ENCODE measurements at regions not wholly inside any gene's neighbourhood (a gene's known extent, or its start where the extent isn't known, plus 50 kb on each side); places are given as distances from the start of the nearest gene placed in this dataset.

DNA sequence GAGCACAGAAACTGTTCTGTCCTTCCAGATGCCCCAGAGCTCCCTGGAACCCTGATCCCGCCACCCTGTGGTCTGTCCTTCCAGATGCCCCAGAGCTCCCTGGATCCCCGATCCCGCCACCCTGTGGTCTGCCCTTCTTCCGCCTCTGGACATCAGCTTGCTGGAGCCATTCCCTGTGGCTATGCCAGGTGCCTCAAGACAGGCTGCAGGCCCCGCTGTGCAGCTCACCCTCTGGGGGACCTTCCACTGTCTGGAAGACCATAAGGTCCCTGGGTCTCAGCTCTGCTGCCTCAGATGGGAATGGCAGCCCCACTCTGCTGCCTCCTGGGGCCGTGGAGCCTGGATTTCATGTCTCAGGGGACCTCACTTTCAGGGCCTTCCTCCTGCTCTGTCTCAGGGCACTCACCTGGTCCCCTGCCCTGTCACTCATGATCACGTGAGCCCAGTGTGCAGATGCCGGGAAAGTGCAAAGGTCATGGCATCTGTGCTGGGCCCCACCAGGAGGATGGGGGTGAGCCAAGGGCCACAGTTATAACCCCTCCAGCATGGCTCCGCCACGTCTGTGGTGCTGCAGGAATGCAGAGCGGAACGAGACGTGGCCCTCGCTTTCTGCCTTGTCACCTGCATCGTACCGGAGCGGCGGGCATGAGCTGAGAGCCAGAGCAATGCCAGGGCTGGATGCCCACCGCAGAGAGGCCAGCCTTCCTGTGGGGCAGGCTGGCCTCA is 1520.7 kb downstream of the BRD1 start:
- H3K4me3 ChIP-seq (ENCODE audit: low read depth, low read length), result no peak overlapping the region
- no peak for DNase-seq (ENCODE audit: low read depth)
- TF ChIP-seq, protein P1, sequence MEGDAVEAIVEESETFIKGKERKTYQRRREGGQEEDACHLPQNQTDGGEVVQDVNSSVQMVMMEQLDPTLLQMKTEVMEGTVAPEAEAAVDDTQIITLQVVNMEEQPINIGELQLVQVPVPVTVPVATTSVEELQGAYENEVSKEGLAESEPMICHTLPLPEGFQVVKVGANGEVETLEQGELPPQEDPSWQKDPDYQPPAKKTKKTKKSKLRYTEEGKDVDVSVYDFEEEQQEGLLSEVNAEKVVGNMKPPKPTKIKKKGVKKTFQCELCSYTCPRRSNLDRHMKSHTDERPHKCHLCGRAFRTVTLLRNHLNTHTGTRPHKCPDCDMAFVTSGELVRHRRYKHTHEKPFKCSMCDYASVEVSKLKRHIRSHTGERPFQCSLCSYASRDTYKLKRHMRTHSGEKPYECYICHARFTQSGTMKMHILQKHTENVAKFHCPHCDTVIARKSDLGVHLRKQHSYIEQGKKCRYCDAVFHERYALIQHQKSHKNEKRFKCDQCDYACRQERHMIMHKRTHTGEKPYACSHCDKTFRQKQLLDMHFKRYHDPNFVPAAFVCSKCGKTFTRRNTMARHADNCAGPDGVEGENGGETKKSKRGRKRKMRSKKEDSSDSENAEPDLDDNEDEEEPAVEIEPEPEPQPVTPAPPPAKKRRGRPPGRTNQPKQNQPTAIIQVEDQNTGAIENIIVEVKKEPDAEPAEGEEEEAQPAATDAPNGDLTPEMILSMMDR (conservative IDR thresholded peaks at IDR 0.05; ENCODE audit: low read depth, low read length), result no peak

DNA sequence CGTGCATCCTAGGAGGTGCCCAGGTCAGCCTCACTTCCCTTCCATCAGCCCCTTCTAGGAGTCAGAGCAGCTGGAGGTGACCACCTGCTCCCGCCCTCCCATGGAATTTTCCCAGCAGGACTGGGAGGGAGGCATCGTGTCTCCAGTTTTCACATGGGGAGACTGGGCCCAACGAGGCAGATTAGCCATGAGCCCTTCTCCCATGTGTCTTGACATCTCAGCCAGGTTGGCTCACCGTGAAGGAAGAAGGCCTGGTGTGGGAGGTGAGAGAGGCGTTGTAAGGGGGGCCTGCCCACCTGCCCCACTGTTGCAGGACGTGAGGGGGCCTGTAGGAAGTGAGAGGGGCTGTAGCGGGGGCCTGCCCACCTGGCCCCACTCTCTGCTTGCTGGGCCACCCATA is 1521.4 kb downstream of the BRD1 start:
- no peak overlapping the region for H3K4me3 ChIP-seq (ENCODE audit: low read depth, low read length)
- TF ChIP-seq, protein P1 (conservative IDR thresholded peaks at IDR 0.05; ENCODE audit: low read depth, low read length), result no peak
- no peak for DNase-seq (ENCODE audit: low read depth)

DNA sequence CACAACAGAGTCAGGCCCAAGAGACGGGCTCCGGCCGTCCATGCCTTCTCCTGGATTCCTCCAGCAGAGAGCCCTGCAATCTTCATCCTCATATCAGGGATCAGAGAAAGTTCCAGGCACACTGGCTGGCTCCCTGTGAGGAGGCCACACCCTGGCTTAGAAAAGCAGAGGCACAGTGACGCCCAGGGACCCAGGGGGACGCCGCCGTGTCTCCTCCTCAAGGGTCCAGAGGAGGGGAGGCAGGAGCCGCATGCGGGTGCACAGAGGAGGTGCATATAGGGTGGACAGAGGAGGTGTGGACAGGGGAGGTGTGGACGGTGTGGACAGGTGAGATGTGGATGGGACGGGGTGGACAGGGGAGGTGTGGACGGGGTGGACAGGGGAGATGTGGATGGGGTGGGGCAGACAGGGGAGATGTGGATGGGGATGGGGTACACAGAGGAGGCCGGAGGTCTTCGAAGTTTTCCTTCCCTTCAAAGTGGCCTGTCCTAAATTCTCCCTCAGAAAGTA is 1521.9 kb downstream of the BRD1 start:
- DNase-seq (ENCODE audit: low read depth), result no peak
- TF ChIP-seq, protein P1 (conservative IDR thresholded peaks at IDR 0.05; ENCODE audit: low read depth, low read length), result no peak
- H3K4me3 ChIP-seq (ENCODE audit: low read depth, low read length), result no peak overlapping the region

DNA sequence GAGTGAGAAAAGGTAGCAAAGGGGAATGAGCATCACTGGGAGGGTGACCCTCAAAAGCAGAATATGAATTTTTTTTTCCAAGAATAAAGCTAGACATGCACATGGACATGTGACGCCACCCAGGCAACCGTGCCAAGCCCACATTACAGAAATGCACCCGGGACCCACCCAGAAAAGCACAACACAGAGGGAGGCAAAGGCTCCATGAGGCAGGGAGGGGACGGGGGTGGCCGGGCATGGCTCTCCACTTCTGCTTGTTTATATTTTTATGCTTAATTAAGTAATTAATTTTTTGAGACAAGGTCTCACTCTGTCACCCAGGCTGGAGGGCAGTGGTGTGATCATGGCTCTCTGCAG is 1524.3 kb downstream of the BRD1 start:
- H3K4me3 ChIP-seq (ENCODE audit: low read depth, low read length), result no peak overlapping the region
- no peak for DNase-seq (ENCODE audit: low read depth)
- TF ChIP-seq, protein P1 (conservative IDR thresholded peaks at IDR 0.05; ENCODE audit: low read depth, low read length), result no peak

DNA sequence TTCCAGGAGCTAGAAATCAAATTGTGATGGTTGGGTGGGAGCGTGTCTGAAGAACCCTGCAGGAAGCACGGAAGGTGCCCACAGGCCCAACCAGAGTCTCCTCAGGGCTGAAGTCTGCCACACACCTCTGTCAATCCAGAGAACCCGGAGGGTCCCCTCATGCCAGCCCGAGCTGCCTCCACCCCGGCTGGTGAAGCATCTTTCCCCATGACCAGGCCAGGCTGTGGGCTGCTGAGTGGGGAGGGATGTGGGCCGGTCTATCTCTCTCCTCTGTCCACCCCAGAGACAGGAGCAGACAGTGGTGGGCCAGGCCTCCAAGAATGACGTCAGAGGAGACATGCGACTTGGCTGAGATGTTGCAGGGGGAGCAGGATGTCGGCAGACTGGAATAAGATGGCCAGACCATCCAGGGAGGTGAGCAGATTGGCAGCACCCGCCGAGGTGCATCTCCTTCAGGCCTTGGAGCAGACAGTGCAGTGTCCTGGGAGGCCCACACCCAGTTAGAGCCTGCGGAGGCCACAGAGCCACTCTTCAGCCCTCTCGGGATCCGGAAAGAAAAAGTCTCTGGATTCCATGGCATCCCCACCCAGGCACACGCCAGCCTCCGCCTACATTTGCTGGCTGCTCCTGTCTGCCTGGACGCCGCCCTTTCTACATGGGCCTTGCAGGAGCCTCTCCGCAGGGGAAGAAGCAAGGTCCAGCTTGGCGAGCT is 1524.9 kb downstream of the BRD1 start:
- no peak for DNase-seq (ENCODE audit: low read depth)
- TF ChIP-seq, protein P1 (conservative IDR thresholded peaks at IDR 0.05; ENCODE audit: low read depth, low read length), result no peak
- no peak overlapping the region for H3K4me3 ChIP-seq (ENCODE audit: low read depth, low read length)

DNA sequence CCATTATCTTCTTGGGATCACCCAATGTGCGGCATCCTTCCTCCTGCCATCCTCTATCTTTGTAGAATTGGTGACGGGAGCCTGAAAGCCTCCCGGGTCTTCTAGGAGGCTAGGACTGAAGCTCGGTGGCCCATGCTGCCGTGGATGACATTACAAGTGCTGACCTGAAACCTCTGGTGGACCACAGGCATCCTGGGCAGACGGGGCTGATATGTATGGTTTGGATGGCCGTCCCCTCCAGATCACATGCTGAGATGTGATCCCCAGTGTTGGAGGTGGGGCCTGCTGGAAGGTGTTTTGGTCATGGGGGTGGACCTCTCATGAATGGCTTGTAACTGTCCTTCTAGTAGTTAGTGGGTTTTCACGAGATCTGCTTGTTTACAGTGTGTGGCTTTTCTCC is 1525.8 kb downstream of the BRD1 start:
- H3K4me3 ChIP-seq (ENCODE audit: low read depth, low read length), result no peak overlapping the region

More for the DNA sequence above, 1525.8 kb downstream of the BRD1 start:
- DNase-seq (ENCODE audit: low read depth), result no peak
- TF ChIP-seq, protein P1 (conservative IDR thresholded peaks at IDR 0.05; ENCODE audit: low read depth, low read length), result no peak
